CD4-positive, alpha-beta memory T cell (primary cell): ENCODE measurements at regions not wholly inside any gene's neighbourhood (a gene's known extent, or its start where the extent isn't known, plus 50 kb on each side); places are given as distances from the start of the nearest gene placed in this dataset.
"Not testable (repeated sequence)": the region's sequence is repeated elsewhere in the genome, so short reads cannot be mapped to it uniquely, and the experiment has no call there.

Source experiments
- CTCF ChIA-PET: fragments of 350-600 bp; sonication (Branson Sonifier 250); formaldehyde crosslinking; loops from one replicate; lab custom pipeline; 2021; ENCODE audit warnings: inconsistent platforms; ENCODE audit not compliant: partially characterized antibody; lab: Charles Lee
- POLR2A ChIA-PET: fragments of 350-600 bp; sonication (Branson Sonifier 250); formaldehyde crosslinking; loops from one replicate; lab custom pipeline; 2021; ENCODE audit not compliant: partially characterized antibody; lab: Charles Lee
- DNase-seq, 5 donors: peaks; one replicate each; pipeline versions ENCODE4 v3.0.0 to v3.0.0-alpha.2; 2020 to 2022; ENCODE audit warnings: mixed read lengths in 1 of 5
- H3K27ac ChIP-seq: one replicate; pipeline ENCODE4 v1.7.0; 2013; ENCODE audit warnings: low read depth, low read length
- H3K27me3 ChIP-seq: 2 replicates; pipeline ENCODE4 v1.7.0; 2013; ENCODE audit warnings: mild to moderate bottlenecking, low read length, moderate library complexity; ENCODE audit not compliant: insufficient read depth
- H3K36me3 ChIP-seq: 2 replicates; pipeline ENCODE4 v1.7.0; 2013; ENCODE audit warnings: mild to moderate bottlenecking, low read length, moderate library complexity; ENCODE audit not compliant: insufficient read depth
- H3K4me1 ChIP-seq: 2 replicates; pipeline ENCODE4 v1.7.0; 2013; ENCODE audit warnings: mild to moderate bottlenecking, low read length, moderate library complexity; ENCODE audit not compliant: insufficient read depth
- H3K4me3 ChIP-seq, 2 donors: one replicate each; pipeline ENCODE4 v1.7.0; 2013; ENCODE audit warnings: low read length in 2 of 2, mild to moderate bottlenecking in 1 of 2
- H3K9me3 ChIP-seq, 2 donors: one replicate each; pipeline ENCODE4 v1.7.0; 2013; ENCODE audit warnings: low read length in 2 of 2, control low read depth in 1 of 2; ENCODE audit not compliant: control insufficient read depth in 1 of 2
- H3K27ac Mint-ChIP-seq, 7 donors: one replicate each; pipeline ENCODE4 v1.8.0; 2020 to 2021; ENCODE audit warnings: mixed read lengths in 7 of 7, mild to moderate bottlenecking in 6 of 7, inconsistent platforms in 3 of 7, moderate library complexity in 3 of 7
- H3K27me3 Mint-ChIP-seq, 2 donors: one replicate each; pipeline ENCODE4 v1.8.0; 2020 to 2021; ENCODE audit warnings: mixed read lengths in 2 of 2
- H3K36me3 Mint-ChIP-seq, 2 donors: one replicate each; pipeline ENCODE4 v1.8.0; 2020 to 2021; ENCODE audit warnings: mixed read lengths in 2 of 2, inconsistent platforms in 1 of 2, mild to moderate bottlenecking in 1 of 2
- H3K4me1 Mint-ChIP-seq, 4 donors: one replicate each; pipeline ENCODE4 v1.8.0; 2020 to 2021; ENCODE audit warnings: mixed read lengths in 4 of 4, mild to moderate bottlenecking in 1 of 4
- H3K4me3 Mint-ChIP-seq, 8 donors: one replicate each; pipeline ENCODE4 v1.8.0; 2020 to 2021; ENCODE audit warnings: mixed read lengths in 8 of 8, mild to moderate bottlenecking in 7 of 8, moderate library complexity in 6 of 8, inconsistent platforms in 3 of 8
- H3K9me3 Mint-ChIP-seq, 8 donors: one replicate each; pipeline ENCODE4 v1.8.0; 2020 to 2021; ENCODE audit warnings: mixed read lengths in 8 of 8, mild to moderate bottlenecking in 5 of 8, inconsistent platforms in 3 of 8, moderate library complexity in 1 of 8
- intact Hi-C: fragments of 100-400 bp; cut with micrococcal nuclease; formaldehyde crosslinking; loops from one replicate; pipeline ENCODE4 v1.15.1; 2023

DNA sequence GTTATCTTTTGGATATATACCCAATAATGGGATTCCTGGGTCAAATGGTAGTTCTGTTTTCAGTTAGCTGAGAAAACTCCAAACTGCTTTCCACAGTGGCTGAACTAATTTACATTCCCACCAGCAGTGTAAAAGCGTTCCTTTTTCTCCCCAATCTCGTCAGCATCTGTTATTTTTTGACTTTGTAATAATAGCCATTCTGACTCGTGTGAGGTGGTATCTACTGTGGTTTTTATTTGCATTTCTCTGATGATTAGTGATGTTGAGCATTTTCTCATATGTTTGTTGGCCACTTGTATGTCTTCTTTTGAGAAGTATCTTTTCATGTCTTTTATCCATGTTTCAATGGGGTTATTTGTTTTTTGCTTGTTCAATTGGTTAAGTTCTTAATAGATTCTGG is 82.1 kb upstream of the ABCA1 start:
- H3K27me3 ChIP-seq, H3K4me1 Mint-ChIP-seq, H3K4me1 ChIP-seq, H3K27ac ChIP-seq, H3K27me3 Mint-ChIP-seq, H3K36me3 Mint-ChIP-seq, intact Hi-C loops, DNase-seq, H3K4me3 ChIP-seq, H3K9me3 ChIP-seq, H3K27ac Mint-ChIP-seq, CTCF ChIA-PET, H3K36me3 ChIP-seq, H3K4me3 Mint-ChIP-seq, POLR2A ChIA-PET, H3K9me3 Mint-ChIP-seq: not testable (repeated sequence)

DNA sequence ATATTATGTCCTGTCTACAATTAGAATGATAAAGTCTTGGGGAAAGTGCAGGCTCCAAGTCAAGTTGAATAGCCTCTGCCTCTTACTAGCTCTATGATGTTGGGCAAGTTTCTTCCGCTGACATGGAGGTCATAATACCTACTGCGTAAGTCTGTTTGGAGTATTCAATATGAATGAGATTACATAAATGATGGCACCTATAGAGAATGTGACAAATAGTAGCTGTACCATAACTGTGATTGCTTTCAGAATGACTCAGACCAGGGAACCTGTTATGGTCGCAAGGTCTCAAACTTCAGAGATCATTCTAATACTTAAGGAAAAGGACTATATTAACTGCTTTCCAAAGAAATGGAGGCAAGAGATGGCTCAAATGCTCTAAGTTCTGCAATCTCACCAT is 94.0 kb upstream of the ABCA1 start:
- Histone ChIP-seq H3K36me3 (no peaks in the 10 kb centered on the region), H3K27me3 (no peaks in the 10 kb centered on the region), H3K27ac (no peak overlapping the region), H3K4me3 (no peak overlapping the region), H3K4me1 (no peaks in the 10 kb centered on the region), H3K9me3 (no peaks in the 10 kb centered on the region)
- no peak overlapping the region for H3K27ac Mint-ChIP-seq
- H3K36me3 Mint-ChIP-seq, result no peaks in the 10 kb centered on the region
- H3K9me3 Mint-ChIP-seq, result no peaks in the 10 kb centered on the region
- no peaks in the 10 kb centered on the region for H3K4me1 Mint-ChIP-seq
- H3K4me3 Mint-ChIP-seq, result no peak overlapping the region
- DNase-seq, result no peak
- POLR2A ChIA-PET, result interaction anchor here (0.7 kb wide), 1 partner anchor 11 kb away, joined by 3 read pairs; no protein-coding TSS in a partner anchor
- intact Hi-C loops, result no loop called here
- H3K27me3 Mint-ChIP-seq, result peaks cover 10 to 14% of the 10 kb centered on the region in 2 donors
- CTCF ChIA-PET, result no interaction called here

DNA sequence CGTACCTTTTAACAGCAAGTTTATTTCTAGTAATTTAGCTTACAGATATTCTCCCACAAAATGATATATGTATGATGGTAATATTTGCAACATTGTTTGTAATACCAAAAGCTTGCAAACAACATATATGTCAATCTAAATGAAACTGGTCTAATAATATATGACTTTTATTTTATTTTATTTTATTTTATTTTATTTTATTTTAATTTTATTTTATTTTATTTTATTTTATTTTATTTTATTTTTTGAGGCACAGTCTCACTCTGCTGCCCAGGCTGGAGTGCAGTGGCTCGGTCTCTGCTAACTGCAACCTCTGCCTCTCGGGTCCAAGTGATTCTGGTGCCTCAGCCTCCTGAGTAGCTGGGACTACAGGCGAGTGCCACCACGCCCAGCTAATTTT is 94.6 kb upstream of the ABCA1 start:
- H3K27me3 ChIP-seq, H3K9me3 Mint-ChIP-seq, H3K4me3 ChIP-seq, DNase-seq, H3K4me1 Mint-ChIP-seq, H3K36me3 Mint-ChIP-seq, H3K27ac ChIP-seq, H3K4me3 Mint-ChIP-seq, H3K27ac Mint-ChIP-seq, H3K9me3 ChIP-seq, POLR2A ChIA-PET, H3K4me1 ChIP-seq, H3K36me3 ChIP-seq, intact Hi-C loops, CTCF ChIA-PET: not testable (repeated sequence)
- peaks cover 10 to 14% of the 10 kb centered on the region in 2 donors for H3K27me3 Mint-ChIP-seq

DNA sequence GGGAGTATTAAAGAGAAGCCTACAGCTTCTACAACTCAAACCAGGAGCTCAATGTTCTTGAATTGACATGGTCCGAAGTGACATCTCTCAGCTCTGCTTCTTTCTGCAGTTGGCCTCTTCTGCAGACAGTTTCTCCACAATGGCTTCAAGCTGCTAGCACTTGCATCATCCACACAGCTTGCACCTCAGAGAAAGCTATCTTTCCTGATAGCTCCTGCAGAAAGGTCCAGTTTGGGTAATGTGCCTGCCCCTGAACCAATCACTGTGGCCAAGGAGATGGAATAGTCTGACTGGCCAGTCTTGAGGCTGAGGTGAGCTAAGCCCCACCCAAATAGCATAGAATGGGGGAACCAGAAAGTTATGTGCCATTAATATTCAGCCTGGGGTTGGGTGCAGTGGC is 95.8 kb upstream of the ABCA1 start:
- intact Hi-C loops, result no loop called here
- Mint-ChIP-seq H3K27me3 (peaks cover 10 to 14% of the 10 kb centered on the region in 2 donors), H3K27ac (no peak overlapping the region), H3K4me1 (no peaks in the 10 kb centered on the region), H3K36me3 (no peaks in the 10 kb centered on the region), H3K4me3 (no peak overlapping the region), H3K9me3 (no peaks in the 10 kb centered on the region)
- Histone ChIP-seq H3K9me3 (no peaks in the 10 kb centered on the region), H3K36me3 (no peaks in the 10 kb centered on the region), H3K4me1 (no peaks in the 10 kb centered on the region), H3K27me3 (no peaks in the 10 kb centered on the region), H3K4me3 (no peak overlapping the region), H3K27ac (no peak overlapping the region)
- DNase-seq, result no peak
- CTCF ChIA-PET, result interaction anchor here (0.7 to 1.4 kb wide), 3 partner anchors 8 to 81 kb away, joined by 3 to 4 read pairs (median 4); no protein-coding TSS in a partner anchor
- POLR2A ChIA-PET, result no interaction called here

DNA sequence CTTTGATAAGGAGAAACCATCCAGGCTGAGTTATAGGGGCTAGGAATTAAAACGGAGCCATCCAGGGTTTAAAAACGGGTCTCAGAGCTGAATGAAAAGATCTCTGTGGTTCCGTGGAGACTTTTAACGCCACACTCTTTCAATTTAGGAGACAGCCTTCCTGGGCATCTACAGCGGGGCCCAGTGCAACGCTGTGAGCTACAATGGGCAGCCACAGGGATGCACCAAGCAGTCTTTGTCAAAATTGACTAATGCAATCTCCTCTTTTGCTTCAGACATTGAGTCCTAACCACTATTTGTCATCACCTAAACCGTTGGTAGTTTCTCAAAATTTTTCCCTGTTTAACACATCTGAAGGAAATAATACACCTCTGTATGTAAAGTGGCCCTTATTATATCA is 96.6 kb upstream of the ABCA1 start:
- ChIA-PET CTCF (interaction anchor here (1.4 kb wide), 1 partner anchor 9 kb away, joined by 4 read pairs; no protein-coding TSS in a partner anchor), POLR2A (no interaction called here)
- Histone ChIP-seq H3K36me3 (no peaks in the 10 kb centered on the region), H3K27ac (no peak overlapping the region), H3K4me1 (no peaks in the 10 kb centered on the region), H3K27me3 (no peaks in the 10 kb centered on the region), H3K4me3 (no peak overlapping the region), H3K9me3 (no peaks in the 10 kb centered on the region)
- no peak overlapping the region for H3K27ac Mint-ChIP-seq
- no peaks in the 10 kb centered on the region for H3K9me3 Mint-ChIP-seq
- intact Hi-C loops, result no loop called here
- H3K4me1 Mint-ChIP-seq, result no peaks in the 10 kb centered on the region
- peaks cover 10 to 12% of the 10 kb centered on the region in 2 donors for H3K27me3 Mint-ChIP-seq
- DNase-seq, result no peak
- no peak overlapping the region for H3K4me3 Mint-ChIP-seq
- no peaks in the 10 kb centered on the region for H3K36me3 Mint-ChIP-seq

DNA sequence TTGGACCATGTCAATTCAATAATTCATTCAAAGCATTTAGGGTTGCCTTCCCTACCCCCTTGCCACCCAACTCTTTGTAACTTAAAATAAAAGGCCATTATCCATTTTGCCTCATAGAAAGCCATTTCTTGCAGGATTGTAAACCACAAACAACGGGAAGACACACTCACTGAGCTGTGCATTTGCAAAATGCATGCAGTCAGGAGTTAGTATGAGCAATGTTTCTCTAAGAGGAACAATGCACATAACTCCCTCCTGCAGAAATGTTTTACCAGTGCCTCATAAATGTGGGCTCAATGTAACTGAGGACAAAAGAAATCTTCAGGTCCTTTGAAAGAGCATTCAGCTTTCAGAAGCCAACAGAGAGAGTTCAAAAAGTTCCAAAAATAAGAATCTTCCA is 98.5 kb upstream of the ABCA1 start:
- intact Hi-C loops, result no loop called here
- Mint-ChIP-seq H3K27me3 (peaks cover 3 to 7% of the 10 kb centered on the region in 2 donors), H3K9me3 (peaks cover 0 to 4% (median 0%) of the 10 kb centered on the region in 8 donors), H3K4me3 (no peak overlapping the region), H3K27ac (no peak overlapping the region), H3K36me3 (no peaks in the 10 kb centered on the region), H3K4me1 (no peaks in the 10 kb centered on the region)
- CTCF ChIA-PET, result no interaction called here
- H3K9me3 ChIP-seq, result no peaks in the 10 kb centered on the region
- H3K27ac ChIP-seq, result no peak overlapping the region
- H3K36me3 ChIP-seq, result no peaks in the 10 kb centered on the region
- H3K4me1 ChIP-seq, result no peaks in the 10 kb centered on the region
- no peaks in the 10 kb centered on the region for H3K27me3 ChIP-seq
- no peak overlapping the region for H3K4me3 ChIP-seq
- DNase-seq, result no peak
- POLR2A ChIA-PET, result no interaction called here

DNA sequence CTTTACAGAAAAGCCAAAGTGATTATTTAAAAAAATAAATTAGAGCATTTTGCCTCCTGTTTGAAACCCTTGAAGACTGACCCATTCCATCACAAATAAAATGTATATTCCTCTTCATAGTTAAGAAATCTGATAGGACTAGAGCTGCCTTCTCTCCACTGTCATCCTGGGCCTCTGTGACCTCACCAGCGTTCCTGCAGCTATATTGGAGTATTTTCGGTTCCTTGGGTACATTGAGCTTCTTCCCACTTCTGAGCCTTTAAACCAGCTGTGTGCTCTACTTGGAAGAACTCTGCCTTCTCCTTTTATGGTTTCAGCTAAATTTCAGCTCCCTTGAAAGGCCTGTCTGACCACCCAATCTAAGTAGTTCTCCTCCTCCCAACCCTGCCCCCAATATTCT is 99.1 kb upstream of the ABCA1 start:
- Mint-ChIP-seq H3K36me3 (no peaks in the 10 kb centered on the region), H3K9me3 (peaks cover 0 to 4% (median 0%) of the 10 kb centered on the region in 8 donors), H3K4me3 (no peak overlapping the region), H3K4me1 (no peaks in the 10 kb centered on the region), H3K27me3 (peaks cover 0 to 3% of the 10 kb centered on the region in 2 donors), H3K27ac (no peak overlapping the region)
- CTCF ChIA-PET, result no interaction called here
- no peak overlapping the region for H3K27ac ChIP-seq
- intact Hi-C loops, result no loop called here
- no peaks in the 10 kb centered on the region for H3K4me1 ChIP-seq
- POLR2A ChIA-PET, result no interaction called here
- H3K36me3 ChIP-seq, result no peaks in the 10 kb centered on the region
- no peaks in the 10 kb centered on the region for H3K9me3 ChIP-seq
- DNase-seq, result no peak
- H3K4me3 ChIP-seq, result no peak overlapping the region
- no peaks in the 10 kb centered on the region for H3K27me3 ChIP-seq

DNA sequence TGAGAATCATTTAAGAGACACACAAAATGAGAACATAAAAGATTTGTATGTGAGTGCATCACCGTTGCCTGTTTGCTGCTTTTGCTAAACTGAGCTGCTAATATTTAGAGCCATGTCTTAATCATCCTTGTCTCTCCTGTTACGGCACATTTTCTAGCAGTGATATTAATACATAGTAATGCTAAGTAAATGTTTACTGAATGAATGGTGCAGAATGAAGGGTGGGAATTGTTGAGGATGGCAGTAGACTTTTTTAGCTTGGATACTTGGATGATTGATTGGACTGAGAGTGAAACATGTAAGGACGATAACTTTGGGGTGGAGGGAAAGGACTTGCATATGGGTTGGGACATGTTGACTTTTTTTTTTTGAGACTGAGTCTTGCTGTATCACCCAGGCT is 102.3 kb upstream of the ABCA1 start:
- H3K9me3 ChIP-seq, result no peaks in the 10 kb centered on the region
- no peaks in the 10 kb centered on the region for H3K36me3 ChIP-seq
- Mint-ChIP-seq H3K36me3 (peaks cover 2 to 4% of the 10 kb centered on the region in 2 donors), H3K9me3 (peaks cover 0 to 22% (median 13%) of the 10 kb centered on the region in 8 donors), H3K4me3 (no peak overlapping the region), H3K27ac (no peak overlapping the region), H3K27me3 (no peaks in the 10 kb centered on the region), H3K4me1 (no peaks in the 10 kb centered on the region)
- intact Hi-C loops, result no loop called here
- no peaks in the 10 kb centered on the region for H3K27me3 ChIP-seq
- DNase-seq, result no peak
- POLR2A ChIA-PET, result no interaction called here
- H3K27ac ChIP-seq, result no peak overlapping the region
- CTCF ChIA-PET, result no interaction called here
- no peaks in the 10 kb centered on the region for H3K4me1 ChIP-seq
- H3K4me3 ChIP-seq, result no peak overlapping the region
